ENCODE measurements at regions not wholly inside any gene's neighbourhood (a gene's known extent, or its start where the extent isn't known, plus 50 kb on each side); places are given as distances from the start of the nearest gene placed in this dataset.

DNA sequence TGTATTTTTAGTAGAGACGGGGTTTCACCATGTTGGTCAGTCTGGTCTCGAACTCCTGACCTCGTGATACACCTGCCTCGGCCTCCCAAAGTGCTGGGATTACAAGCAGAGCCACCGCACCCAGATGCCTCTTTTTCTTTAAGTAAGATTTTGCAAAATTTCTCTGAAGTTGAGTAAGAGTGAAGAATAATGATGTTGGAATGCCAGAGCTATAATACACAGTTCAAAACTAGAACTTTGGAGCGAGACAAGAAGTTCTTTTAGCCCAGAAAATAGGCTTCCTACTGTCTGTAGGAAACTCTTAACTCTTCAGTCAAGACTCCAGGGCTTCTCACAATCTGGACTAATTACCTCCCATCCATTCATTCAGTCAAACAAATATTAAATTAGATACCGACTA lies 51.4 kb downstream of the MARCHF4 start:
- no peak for DNase-seq

DNA sequence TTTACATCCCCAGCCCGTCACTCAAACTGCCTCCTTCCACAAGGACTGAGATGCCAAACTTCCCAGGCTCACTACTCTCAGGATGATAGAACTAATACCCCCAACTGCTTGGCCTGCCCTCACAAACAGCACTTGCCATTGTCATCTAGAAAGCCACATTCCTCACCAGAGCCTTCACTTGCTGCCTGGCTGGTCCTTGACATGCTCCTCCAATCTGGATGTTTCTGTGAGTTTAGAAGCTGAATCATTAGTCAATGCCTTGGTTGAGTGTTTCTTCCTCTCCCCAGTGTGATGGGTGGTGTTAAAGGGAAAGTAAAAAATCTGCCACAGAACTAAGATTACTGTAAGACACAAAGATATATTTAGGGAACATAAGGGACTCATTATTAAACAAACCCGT lies 52.5 kb downstream of the MARCHF4 start:
- no peak for DNase-seq

DNA sequence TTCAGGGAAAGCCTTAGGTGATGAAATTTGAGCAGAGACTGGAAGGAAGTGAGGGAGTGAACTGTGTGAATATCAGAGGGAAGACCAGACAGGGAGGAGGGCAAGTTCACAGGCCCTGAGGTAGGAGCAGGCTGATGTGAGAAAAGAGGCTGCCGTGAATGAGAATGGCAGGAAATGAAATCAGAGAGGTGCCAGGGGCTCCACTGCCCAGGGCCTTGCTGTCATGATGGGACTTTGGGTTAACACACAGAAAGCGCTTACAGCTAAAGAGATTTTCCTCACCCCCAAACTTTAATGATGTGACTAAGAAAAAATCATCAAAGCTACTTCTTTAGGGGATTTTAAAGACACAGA lies 53.8 kb downstream of the MARCHF4 start:
- no peak for DNase-seq

DNA sequence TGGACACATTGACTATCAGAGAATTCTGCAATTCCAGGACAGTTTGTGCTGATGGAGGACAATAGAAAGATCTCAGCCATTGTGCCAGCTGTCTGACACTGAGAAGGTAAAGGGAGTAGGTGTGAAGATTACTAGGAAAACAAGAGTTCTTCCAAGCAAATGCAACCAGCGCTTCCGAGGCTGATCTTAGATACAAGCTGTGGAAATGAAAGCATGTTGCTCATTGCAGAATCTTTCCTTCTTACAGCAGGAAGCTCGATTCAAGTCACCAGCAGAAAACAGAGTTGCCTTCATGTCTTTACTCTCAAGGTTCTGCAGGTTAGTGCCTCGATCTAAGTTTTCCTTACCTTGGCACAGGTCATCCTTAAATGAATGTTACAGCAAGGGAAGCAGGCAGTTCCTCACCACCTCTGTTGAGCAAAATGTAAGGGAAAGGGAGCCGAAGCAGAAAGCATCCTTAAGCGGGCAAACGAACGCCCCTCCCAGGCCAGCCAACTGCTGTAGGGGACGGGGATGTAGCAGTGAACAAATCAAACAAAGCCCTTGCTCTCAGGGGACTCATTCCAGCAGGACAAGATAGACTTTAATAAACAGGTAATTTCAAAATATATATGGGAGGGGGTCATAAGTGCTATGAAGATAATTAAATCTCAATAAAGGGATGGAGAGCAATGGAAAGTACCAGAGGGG lies 54.3 kb downstream of the MARCHF4 start:
- no peak for DNase-seq

DNA sequence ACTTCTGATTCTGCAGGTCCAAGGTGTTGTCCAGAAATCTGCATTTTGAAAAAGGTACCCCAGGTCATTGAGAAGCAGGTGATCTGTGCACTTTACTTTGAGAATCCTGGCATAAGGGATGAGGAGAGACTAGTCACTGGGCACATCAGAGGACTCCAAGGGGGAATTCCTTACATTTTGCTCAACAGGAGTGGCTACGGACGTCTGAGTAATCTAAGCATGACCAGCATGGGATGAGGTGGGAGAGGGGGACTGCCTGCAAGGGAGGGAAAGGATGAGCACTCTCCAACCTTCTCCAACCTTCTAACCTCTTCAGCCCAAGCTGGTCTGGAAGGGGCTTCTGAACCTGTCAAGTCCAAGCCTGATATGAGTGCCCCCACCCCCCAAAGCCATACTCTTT lies 55.5 kb downstream of the MARCHF4 start:
- DNase-seq = no peak

DNA sequence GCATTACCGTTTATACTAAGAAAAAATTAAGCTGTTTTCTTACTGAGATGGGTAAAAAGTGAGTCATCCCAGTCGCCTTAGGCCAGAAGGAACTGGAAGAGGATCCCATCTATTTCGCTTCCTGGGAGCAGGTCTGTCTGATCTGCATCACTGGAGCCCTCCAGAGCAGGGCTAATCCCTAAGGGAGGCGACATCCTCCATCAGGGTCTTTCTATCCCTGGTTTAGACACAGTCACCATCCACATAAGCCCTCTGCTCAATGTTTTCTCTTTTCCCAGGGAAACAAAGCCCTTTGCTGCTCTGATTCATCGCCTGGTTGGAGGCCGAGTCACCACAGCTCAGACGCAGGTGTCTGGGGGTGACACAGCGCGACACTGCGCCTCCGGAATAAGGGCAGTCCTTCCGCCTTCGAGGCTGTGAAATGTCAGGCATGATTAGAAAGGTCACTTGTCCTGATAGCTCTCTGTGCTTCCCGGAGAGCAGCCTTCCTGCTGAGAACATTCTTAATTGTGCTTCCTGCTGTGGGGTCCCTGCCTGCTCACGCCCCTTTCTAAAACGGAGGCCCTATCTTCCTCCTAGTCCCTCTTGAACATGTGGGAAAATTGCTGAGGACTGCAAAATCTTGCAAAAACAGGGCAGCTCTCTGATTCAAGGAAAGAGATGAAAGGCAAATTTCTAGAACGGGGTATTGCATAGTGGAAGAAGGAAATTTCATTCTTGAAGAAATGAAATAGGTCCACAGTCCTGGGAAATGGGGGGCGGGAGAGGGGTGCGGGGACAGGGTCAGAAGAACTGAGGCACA lies 56.3 kb downstream of the MARCHF4 start:
- no peak for DNase-seq

DNA sequence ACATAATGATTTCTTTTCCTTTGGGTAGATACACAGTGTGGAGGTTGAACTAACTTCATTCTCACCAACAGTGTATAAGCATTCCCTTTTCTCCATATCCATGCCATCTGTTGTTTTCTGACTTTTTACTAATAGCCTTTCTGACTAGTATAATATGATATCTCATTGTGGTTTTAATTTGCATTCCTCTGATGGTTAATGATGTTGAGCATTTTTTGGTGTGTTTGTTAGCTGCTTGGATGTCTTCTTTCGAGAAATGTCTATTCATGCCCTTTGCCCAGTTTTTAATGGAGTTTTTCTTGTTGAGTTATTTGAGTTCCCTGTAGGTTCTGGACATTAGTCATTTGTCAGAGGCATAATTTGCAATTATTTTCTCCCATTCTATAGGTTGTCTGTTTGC lies 59.8 kb downstream of the MARCHF4 start:
- no peak for DNase-seq

DNA sequence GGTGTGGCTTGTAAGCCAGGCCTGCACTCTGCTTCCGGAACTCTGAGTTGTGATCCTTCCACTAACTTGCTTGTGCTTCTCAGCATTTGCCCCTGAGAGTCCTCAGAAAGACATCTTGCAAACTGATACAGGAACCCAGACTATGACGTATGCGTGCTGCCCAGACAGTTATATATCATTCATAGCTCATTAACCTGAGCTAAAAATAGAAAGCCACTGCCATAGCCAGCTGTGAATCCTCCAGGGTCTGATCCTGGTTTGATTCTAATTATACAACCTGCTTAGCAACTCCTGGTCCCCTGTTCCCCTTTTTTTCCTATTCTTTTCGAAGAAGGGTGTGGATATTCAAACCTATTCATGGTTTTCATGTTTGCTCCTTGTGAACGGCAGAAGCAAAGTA lies 63.7 kb downstream of the MARCHF4 start:
- DNase-seq = no peak

DNA sequence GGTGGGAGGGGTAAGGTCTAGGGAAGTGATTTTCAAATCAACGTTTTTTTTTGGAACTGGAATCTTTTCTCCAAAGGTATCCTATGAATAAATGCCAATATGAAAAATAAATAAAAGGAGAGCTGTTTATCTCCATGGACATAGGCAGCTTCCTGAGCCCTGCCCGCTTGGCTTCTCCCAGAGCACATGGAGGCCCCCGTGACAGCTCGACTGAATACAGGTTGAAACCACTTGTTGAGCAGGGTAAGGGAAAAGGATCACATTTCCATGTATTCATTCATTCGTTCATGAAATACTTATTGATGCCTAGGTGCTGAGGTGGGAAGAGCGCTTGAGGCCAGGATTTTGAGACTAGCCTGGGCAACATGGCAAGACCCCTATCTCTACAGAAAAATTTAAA lies 64.8 kb downstream of the MARCHF4 start:
- no peak for DNase-seq

DNA sequence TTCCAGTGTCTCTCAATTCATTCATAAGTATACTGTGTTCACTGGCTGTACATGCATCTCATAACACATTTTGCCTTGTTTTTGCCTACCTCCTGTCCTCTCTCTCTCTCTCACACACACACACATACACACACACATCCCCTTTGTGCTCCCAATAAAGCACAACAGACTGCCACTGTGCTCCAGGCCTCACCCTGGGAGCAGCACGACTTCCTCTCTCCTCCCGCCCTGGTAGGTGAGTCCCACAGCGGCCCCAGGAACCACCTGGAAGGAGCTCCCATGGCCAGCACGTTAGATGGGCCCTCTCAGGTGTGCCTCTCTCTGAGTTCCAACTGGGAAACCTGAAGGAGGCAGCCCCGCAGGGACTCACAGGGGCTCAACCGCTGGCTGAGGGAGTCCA lies 65.4 kb downstream of the MARCHF4 start:
- DNase-seq = no peak

DNA sequence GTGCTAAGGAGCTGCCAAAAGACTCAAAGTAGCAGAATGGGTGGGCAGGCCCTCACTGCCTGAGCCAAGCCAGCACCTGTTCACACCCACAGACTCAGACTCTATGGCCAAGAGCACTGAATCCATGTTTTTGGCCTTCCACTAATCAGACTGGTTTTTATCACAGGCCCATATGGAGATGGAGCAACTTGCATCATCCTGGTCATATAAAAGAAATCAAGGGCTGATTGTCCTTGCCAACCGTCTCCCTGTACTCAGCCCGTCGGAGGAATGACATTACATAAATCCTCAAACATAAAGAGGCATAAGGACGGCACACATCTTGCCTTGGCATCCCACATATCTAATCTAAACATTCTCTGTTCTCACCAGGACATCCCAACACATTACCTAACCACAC lies 66.7 kb downstream of the MARCHF4 start:
- DNase-seq = no peak

DNA sequence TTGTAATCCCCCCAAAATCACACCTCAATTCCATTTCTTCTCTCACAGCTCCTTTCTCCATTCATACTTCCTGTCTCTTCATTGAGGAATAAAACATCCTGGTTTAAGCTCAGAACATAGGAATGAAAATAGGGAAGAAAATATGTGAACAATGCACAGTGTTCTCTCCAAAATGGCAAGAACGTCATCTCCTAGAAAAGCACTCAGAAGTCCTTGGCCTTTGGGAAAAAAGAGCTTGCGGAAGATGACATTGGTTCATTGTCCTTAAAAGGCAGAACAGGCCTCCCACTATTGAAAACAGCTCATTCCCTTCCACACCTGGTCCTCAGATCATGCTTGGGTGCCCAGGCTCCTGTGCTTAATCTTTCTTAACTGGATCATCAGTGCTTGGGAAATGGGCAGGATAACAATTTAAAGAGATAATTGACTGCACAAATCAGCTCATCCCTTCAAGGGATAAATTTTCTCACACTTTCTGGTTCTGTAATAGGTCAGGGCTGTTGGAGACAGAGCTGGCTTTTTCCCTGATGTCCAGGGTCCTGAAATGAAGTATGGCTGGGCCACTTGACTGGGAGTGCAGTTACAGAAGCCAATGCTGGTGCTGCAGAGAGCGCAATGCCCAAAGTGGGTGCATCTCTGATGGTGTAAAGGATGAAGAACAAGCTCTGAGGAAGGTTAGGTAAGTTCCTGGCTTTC lies 69.2 kb downstream of the MARCHF4 start:
- no peak for DNase-seq

DNA sequence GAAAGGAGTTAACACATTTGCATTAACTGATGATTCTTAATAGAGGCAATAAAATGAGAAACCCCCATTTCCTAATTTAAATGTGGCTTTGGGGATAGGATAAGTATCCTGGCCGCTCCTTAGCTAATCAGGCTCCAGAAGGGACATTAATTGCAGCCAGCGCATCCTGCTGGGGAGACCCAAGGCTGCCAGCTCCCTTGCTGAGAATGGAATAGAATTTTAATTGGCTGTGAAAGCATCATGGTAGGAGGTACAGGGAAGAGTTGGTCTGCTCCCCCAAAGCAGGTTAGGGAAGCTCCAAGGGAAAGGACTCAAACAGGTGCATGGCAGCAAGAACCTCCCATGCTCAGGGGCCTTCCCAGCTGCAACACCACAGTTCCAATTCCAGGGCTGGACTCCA lies 71.4 kb downstream of the MARCHF4 start:
- DNase-seq = no peak

DNA sequence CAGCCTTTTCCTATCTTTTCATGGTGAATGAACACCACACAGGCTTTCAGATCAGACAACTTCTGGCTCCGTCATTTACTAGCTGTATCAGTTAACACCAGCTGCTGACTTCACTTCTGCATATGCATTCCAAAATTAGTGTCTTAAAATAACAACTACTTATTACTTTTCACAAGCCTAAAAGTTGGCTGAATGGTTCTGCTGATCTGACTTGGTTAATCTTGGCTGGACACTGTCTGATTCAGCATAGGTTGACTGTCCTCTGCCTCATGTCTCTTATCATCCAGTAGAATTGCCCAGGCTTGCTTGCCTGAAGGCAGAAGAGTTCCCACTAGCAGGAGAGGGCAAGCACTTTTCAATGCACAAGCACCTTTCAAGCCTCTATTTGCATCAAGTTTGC lies 72.7 kb downstream of the MARCHF4 start:
- peak; percentile 73 for DNase-seq

DNA sequence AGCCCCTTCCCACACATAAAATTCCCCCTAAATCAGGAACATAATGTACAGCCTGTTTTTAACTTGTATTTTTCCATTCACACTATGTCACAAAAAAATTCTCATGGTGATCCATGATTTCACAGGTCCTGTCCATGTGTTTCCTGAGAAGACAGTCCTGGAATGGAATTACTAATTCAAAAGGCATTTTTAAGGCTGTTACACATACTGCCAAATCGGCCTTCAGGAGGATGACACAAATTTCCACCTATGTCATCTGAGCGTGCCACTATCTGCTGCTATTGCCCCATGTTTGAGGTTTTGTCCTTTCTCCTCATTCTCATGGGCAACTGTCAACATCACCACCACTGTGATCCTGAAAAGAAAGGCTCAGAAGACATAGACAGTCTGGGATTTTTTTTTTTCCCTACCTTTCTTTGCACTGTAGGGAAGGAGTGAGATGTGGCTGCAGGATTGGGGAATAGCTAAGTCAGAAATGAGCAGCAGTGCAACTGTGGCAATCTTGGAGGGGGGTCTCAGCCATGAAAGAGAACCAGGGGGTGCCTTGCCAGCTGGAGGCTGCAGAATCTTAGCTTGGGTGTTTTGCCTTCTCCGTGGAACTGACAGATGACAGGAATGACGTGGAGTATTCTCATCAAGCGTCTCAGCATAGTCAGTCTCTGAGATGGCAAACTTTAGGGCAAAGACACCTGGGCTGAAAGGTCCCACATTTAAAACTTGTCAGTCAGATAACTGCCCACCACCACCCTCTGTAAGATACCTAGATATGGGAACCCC lies 73.4 kb downstream of the MARCHF4 start:
- no peak for DNase-seq

DNA sequence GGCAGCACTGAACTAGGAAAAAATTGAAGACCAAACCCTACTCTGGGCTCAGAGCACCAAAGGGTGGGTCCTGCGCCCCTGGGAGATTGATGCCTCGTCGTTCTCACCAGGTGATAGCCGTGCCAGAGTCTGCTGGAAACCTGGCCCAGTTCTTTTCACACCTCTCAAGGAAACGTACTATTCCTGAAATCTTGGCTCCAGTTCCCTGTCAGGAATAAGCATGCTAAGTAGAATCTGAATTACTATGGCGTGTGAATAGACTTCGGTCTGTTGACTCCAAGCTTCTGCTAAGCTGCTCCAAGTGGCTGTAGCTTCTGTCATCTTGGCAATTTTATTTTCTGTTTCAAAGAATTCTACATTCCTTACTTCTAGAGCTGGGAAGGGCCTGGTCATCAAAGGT lies 75.4 kb downstream of the MARCHF4 start:
- no peak for DNase-seq

DNA sequence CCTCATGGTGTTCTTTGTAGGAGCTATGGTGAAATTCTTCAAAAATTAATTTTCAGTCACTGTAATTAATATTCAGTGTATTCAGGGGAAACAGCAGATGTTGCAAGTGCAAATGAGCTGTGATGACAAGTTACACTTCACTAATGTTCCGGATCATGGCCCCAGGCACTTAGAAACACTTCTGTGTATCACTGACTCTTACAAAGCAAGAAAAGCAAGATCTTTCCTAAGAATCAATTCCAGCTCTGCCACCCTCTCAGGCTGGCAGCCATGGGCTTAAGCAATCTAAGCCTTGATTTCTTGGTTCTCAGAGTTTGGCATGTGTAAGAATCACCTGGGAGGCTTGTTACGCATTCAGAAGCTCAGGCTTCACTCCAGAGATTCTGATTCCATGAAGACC lies 78.0 kb downstream of the MARCHF4 start:
- DNase-seq = no peak

DNA sequence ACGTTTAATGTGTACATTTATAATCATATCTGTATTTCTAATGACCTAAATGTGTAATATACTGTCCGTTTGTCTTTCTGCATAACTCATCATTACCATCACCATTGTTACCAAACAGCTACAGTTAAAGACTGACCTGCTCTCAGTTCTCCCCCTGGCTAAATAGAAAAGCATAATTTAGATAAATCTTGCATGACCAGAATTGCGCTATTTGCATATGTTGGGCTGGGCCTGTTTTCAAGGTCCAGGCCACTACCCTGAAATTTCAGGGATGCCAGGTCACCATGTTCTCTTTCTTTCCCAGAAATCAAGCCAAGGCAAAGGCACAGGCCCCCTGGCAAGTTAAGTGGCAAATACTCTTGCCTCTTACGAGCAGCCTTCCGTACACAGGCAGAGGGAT lies 78.4 kb downstream of the MARCHF4 start:
- no peak for DNase-seq

DNA sequence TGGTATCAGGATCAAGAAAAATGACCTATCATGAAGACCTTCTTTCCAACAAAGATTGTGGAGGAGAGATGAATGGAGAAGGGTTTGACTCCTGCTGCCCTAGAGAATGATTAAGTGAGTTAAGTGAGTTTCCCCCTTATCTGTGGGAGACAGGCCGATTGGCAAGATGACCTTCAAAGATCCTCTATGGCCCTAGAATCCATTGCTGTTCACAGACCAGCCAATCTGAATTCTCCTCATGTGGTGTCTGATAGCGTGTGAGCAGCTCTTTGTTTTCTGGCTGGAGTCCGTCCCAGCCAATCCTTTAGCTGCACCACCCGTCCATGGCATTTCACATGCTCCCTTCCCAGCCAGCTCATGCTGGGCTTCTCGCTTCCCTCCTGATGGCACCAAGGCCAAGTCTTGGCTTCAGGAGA lies 79.4 kb downstream of the MARCHF4 start:
- peak; percentile 81 for DNase-seq

DNA sequence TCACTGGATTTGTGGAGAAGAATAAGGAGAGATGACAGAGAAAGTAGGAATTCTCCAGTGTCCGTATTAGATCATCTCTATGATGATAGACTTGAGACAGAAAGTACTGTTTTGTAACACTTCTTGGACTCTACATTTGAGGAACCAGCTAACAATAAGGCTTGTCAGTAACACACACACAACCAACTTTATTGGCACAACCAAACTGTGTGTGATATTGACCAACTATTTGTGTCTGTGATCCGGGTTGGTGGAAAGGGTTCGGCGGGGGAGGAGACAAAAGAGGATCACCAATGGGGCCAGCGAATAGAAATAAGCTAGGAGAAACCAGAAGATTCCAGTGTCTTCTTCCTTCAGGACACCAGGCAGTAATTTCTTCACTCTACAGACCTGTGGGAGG lies 79.8 kb downstream of the MARCHF4 start:
- no peak for DNase-seq

DNA sequence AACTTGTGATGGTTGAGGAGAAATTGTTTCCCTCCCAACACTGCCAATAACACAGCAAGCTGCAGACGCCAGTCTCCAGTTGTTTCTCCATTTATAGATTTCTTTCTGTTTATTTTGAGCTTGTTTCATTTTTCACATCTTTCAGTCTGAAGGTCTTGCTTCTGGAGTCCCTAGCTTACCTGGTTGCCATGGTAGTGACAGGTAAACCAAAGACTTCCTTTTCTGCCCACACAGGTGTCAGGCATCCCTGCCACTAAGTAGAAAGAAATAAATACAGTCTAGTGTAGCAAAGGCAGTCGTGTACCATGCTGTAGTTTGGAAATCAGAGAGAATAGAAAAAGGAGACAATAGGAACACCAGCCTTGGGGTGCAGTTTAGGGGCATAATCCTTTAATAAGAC lies 82.8 kb downstream of the MARCHF4 start:
- DNase-seq = no peak

DNA sequence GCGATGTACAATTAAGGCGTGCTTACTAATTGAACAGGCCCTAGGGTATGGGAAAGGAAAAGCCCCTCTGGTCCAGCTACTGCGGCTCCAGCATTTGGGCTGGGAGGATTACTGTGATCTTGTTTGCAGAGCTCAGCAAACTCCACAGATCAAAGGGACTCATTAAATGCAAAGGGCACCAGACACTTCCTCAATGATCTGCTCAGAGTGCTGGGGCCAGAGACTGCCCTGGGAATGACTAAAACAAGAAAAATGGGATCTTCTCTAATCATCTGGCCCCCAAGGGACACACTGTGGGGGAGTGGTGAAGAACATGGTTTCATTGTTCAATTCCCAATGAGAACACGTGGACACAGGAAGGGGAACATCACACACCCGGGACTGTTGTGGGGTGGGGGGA lies 85.0 kb downstream of the MARCHF4 start:
- DNase-seq = no peak

DNA sequence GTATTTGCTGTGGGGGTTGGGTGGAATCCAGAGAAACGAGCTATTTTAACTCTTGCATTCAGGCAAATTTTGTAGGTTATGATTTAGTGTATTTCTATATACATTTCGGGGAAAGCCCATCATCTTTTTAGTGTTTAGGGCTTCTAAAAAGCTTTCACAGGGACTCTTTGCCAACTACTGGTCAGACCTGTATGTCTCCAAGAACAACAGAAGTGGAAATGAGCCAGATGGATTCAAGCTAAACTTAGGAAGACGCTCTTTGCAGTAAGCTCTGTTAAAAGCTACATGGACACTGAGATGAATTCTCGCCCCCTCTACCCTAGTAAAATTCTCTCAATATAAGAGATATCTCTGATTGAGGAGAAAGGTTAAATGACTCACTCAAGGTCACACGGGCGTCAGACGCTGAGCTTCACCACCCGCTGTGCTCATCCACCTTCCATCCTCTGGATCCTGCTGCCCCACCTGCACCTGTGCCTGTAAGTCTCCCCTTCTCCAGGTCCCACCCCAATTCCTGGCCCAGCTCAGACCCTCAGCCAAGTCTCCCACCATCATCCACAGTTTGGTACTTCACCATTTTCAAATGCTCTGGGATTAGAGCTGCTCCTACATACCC lies 85.6 kb downstream of the MARCHF4 start:
- peak; percentile 26 for DNase-seq

Measured in hematopoietic multipotent progenitor cell treated with erythropoietin and hydrocortisone succinate and interleukin-3 and kit ligand, for 6 days (in vitro differentiated cells).